HG03095 (cell line): ENCODE measurements at regions not wholly inside any gene's neighbourhood (a gene's known extent, or its start where the extent isn't known, plus 50 kb on each side); places are given as distances from the start of the nearest gene placed in this dataset.

ENCODE experiments used
- ATAC-seq: cut with Tn5 transposase; IDR thresholded peaks from one replicate; pipeline ENCODE4 v1.9.1; 2021; ENCODE audit warnings: moderate library complexity; ENCODE audit not compliant: unreplicated experiment

GRCh38 chr1:34328281-34328799, 151.6 kb downstream of the C1orf94 start:
- ATAC-seq: no peak

DNA sequence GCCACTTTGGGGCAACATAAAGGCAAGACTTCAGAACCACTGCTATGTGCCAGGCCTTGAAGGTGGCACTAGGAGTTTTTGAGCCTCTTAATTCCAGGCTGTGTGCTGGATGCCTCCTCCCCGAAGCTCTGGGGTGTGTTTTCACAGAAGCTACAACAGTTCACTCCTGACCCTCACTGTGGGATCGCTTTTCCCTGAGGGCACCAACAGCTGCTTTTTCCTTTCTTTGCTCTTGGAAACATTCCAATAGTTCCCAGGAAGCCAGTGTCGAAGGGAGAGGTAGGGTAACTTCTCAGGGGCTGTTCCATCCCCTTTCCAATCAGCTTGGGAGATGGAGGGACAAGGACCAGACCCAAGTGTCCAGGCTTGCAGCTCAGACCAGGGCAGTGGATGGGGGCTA, 153.4 kb downstream of the C1orf94 start:
- no peak for ATAC-seq

GRCh38 chr1:34331020-34331926, 154.6 kb downstream of the C1orf94 start:
- ATAC-seq: no peak

DNA sequence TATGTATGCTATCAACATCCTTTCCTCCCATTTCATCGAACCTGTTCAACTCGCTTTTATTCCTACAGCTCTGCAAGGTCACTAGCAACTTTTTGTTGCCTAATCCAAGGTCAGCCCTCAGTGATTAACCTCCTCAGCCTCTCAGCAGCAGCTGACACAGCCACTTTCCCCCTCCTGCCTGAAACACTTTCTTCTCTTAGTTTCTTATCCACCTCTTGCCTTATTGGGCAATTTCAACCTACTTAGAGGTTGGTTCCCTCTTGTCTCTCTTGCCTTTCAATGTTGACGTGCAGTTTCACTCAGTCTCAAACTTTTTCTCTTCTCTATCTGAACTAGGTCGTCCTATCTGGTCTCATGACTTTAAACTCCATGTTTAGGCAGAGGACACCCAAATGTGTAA, 156.3 kb downstream of the C1orf94 start:
- no peak for ATAC-seq

DNA sequence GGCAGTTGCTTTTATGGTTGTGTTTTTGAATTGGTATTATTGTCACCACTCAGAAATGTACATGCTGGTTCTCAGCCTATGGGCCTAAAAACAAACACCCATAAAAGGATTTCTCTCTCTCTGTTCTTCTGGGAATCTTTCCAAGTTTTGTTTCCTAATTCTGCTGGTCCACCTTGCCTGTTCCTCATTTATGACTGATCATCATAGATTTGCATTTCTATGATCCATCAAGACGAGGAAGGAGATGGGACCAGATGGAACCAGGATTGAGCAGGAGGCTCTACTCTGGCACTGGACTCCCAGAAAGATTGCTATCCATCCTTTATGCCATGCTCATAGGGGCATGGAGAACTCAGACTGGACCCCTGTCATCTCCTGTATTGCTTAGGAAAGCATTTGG, 162.2 kb downstream of the C1orf94 start:
- ATAC-seq: no peak

DNA sequence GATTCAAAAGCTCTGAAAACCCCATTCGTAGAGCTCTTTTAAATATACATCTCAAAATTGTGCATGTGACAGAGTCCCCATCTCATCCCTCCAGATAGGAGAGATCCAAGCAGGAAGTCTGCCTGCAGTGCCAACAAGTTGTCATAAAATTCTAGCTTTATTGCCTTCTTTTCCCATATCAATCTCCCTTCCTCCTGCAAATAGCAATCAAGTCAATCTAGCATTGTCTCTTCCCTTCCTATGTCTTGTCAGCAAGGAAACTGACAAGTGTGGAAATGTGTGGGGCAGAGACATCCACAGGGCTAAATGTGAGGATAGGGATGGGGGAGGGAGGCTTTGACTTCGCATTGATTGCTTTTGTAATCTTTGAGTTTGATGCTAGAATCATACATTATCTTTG, 165.2 kb downstream of the C1orf94 start:
- ATAC-seq: no peak

DNA sequence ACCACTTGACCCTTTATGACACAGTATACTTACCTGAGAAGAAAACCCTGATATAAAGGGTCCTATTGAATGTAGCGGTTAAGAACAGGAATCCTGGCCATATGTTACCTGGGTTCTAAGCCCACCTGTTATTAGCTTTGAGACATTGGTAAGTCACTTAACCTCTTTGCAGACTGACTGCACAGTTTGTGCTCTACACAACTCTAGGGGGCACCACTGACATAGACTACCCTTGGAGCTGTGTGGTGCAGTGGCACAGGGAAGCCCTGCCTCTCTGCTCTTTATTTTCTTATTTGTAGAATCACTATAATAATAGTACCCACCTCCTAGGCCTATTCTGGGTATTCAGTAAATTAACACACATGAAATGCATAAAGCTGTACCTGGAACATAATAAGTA, 165.6 kb downstream of the C1orf94 start:
- ATAC-seq: no peak

- ATAC-seq: no peak
Measured at GRCh38 chr1:34346128-34346527, 169.4 kb downstream of the C1orf94 start.

DNA sequence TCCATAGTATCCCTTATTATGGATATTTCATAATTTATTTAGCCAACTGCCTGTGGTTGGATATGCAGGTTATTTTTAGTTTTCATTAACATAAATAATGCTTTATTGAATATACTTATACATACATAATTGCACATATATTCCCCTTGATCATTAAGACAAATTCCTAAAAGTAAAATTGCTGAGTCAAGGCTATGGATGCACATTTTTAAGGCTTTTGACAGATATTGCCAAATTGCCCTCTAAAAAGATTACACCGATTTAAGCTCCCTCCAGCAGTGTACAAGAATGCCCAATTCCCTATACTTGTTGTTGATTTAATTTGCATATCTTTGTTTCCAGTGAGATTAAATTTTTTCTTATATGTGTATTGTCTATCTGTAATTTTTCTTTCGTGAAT, 176.7 kb downstream of the C1orf94 start:
- ATAC-seq: no peak

- ATAC-seq: no peak
Measured at GRCh38 chr1:34354367-34354766, 177.7 kb downstream of the C1orf94 start.

DNA sequence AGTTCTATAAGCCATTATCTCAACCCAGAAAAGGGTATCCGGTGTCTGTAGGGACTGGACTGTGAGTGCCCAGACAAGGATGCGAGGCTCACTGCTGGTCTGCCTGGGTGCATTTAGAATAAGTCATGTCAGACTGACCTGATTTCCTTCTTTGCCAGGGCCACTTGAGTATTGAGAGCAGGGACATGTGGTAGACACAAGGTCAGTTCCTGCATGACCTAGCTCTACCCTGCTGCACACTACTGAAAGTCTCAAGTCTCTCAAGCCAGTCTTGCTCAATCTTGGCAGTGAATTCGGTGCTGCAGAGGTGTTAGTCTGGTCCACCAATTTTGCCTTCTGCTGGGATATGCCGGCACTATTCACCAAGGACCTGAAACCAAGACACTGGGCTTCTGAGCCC, 180.1 kb downstream of the C1orf94 start:
- no peak for ATAC-seq

DNA sequence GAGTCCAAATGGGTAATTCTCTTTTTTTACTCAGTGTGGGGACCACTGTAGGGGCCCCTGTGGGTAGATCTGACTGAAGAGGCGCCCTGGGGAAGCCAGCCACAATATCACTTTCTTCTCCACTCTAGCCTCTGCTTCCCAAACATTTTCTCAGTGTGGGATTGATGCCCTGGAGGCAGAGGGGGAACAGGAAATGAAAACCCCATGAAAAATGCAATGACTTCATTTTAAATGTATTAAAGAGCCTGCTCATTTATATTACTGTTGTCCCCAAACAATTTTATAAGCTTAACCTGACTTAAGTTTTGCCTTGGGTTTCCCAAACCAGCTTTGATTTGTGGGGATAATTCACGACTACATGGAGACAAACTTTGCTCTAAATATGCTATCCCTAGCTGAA, 181.9 kb downstream of the C1orf94 start:
- no peak for ATAC-seq

GRCh38 chr1:34359411-34359810, 182.7 kb downstream of the C1orf94 start:
- ATAC-seq: no peak

- ATAC-seq: no peak
Measured at GRCh38 chr1:34360574-34360973, 183.9 kb downstream of the C1orf94 start.

GRCh38 chr1:34361121-34361520, 184.4 kb downstream of the C1orf94 start:
- no peak for ATAC-seq

DNA sequence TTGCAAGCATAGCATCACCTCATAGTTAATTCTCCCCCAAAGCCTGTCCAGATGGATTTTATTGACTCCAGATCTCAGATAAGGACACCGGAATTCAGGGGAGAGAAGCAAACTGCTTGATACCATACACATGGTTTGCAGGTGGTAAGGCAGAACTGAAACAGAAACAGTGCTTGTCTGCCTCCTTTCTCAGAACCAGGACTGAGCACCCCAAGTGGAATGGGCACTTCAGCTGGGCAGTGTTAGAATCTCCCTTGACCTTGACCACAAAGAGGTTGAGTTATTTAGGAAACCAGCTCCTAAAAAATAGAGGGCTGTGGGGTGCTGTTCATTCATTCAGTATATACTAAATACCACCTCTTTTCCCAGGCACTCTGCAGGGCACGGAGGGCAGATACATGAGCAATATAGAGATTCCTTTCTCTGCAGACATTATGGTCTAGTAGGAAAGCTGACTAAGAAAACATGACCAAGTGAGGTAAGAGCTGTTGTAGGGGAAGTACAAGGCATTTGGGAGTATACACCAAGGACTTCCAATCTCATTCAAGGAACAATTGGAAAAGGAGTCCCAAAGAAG, 185.2 kb downstream of the C1orf94 start:
- no peak for ATAC-seq

DNA sequence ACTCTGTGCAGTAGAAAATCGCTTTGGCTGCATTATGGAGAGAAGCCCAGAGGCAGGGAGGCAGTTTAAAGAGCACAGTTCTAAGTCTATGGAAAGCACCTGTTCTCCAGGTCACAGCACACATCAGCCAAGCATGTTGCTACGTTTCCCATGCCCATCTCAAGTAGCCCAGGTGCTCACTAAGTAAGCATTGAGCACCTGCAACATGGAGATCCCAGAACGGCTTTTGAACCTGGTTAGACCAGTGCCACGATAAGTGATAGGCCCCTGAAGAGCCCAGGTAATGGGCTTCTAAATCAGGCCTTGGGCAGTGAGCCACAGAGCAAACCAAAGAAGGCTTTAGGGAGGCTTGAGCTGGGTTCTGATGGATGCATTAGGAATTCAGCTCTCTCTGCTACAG, 186.2 kb downstream of the C1orf94 start:
- ATAC-seq: no peak

DNA sequence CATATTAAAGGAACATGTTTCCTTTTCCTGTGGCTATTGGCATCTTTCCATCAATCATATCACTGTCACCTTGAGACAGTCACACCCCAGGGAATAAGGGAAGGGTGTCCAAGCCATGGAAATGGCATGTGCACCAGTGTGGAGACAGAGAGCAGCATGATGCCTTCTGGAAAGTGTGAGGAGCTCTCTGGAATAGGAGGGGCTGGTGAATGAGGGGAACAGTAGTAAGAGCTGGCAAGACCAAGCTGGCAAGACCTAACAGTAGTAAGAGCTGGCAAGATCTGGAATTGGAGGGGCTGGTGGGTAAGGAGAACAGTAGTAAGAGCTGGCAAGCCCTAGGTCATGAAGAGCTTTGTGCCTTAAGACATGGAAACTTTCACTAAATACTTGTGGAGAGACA, 186.7 kb downstream of the C1orf94 start:
- ATAC-seq: no peak

- ATAC-seq: no peak
Measured at GRCh38 chr1:34363915-34364314, 187.2 kb downstream of the C1orf94 start.

DNA sequence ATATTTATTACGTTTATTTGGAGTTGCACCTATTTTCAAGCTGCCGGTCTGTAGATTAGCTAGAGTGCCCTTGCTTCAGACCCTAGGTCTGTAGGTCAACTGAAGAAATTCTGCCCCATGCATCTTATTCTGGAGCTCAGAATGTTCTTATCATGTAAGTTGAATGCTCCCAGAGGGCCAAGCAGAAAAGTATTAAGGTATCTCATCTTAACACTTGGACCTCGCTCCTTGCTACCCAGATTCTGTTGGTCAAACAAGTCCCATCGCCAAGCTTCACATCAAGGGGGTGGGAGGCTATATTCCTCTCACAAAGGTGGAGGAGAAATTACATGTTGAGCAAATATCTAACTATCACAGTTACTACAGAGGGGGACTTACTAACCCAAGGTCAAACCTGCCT, 187.7 kb downstream of the C1orf94 start:
- no peak for ATAC-seq

DNA sequence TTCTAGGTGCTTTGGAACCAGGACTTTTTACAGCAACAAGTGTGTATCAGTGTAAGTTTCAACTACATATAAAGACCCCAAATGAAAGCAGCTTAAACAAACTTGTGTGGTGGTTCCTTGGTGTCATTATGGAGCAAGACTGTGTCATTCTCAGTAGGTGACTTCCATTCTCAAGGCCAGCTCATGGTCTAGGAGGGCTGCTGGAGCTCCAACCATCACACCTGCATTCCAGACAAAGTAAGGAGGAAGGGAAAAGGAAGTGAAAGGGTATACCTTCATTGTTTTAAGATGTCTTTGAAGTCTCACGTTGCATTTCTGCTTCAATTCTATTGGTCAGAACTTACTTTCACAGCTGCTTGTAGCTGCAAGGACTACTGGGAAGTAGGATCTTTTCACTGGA, 188.6 kb downstream of the C1orf94 start:
- ATAC-seq: no peak

- no peak for ATAC-seq
Measured at GRCh38 chr1:34366875-34367624, 190.3 kb downstream of the C1orf94 start.
